ENCODE measurements at regions not wholly inside any gene's neighbourhood (a gene's known extent, or its start where the extent isn't known, plus 50 kb on each side); places are given as distances from the start of the nearest gene placed in this dataset.

- H4K20me1 ChIP-seq (ENCODE audit: insufficient read depth): no peaks in the 10 kb centered on the region
- no peaks in the 10 kb centered on the region for H3K27me3 ChIP-seq (ENCODE audit: insufficient read depth, low read depth)
- no peak overlapping the region for H3K4me3 ChIP-seq (IDR thresholded peaks at IDR 0.05; ENCODE audit: insufficient read depth, low read depth, low read length)
- H3K4me2 ChIP-seq: no peak overlapping the region
- no peaks in the 10 kb centered on the region for H3K79me2 ChIP-seq (ENCODE audit: insufficient read depth, low read depth)
- H3K9ac ChIP-seq: no peak overlapping the region
- no peak overlapping the region for H3K27ac ChIP-seq
- H3K4me1 ChIP-seq (ENCODE audit: low read depth, poor library complexity, severe bottlenecking): no peaks in the 10 kb centered on the region
- H2AFZ ChIP-seq (ENCODE audit: low read depth): no peak overlapping the region
- TF ChIP-seq CTCF (conservative IDR thresholded peaks at IDR 0.05; ENCODE audit: low read depth, low read length): no peak
- H3K36me3 ChIP-seq (ENCODE audit: insufficient read depth): no peaks in the 10 kb centered on the region
Observed at GRCh38 chr2:40642726-40643125, 190.8 kb upstream of the SLC8A1 start.

- no peak overlapping the region for H3K27ac ChIP-seq
- H3K4me3 ChIP-seq (IDR thresholded peaks at IDR 0.05; ENCODE audit: insufficient read depth, low read depth, low read length): no peak overlapping the region
- no peaks in the 10 kb centered on the region for H3K79me2 ChIP-seq (ENCODE audit: insufficient read depth, low read depth)
- no peaks in the 10 kb centered on the region for H4K20me1 ChIP-seq (ENCODE audit: insufficient read depth)
- H3K4me1 ChIP-seq (ENCODE audit: low read depth, poor library complexity, severe bottlenecking): no peaks in the 10 kb centered on the region
- H3K9ac ChIP-seq: no peak overlapping the region
- H2AFZ ChIP-seq (ENCODE audit: low read depth): no peak overlapping the region
- no peaks in the 10 kb centered on the region for H3K36me3 ChIP-seq (ENCODE audit: insufficient read depth)
- TF ChIP-seq CTCF (conservative IDR thresholded peaks at IDR 0.05; ENCODE audit: low read depth, low read length): no peak
- no peak overlapping the region for H3K4me2 ChIP-seq
- H3K27me3 ChIP-seq (ENCODE audit: insufficient read depth, low read depth): no peaks in the 10 kb centered on the region
Observed at GRCh38 chr2:40646642-40647041, 194.8 kb upstream of the SLC8A1 start.

GRCh38 chr2:40652155-40652554, 200.3 kb upstream of the SLC8A1 start:
- H2AFZ ChIP-seq (ENCODE audit: low read depth): no peak overlapping the region
- no peak overlapping the region for H3K4me2 ChIP-seq
- no peak for TF ChIP-seq CTCF (conservative IDR thresholded peaks at IDR 0.05; ENCODE audit: low read depth, low read length)
- no peaks in the 10 kb centered on the region for H3K79me2 ChIP-seq (ENCODE audit: insufficient read depth, low read depth)
- no peak overlapping the region for H3K27ac ChIP-seq
- no peaks in the 10 kb centered on the region for H3K4me1 ChIP-seq (ENCODE audit: low read depth, poor library complexity, severe bottlenecking)
- no peak overlapping the region for H3K9ac ChIP-seq
- H3K27me3 ChIP-seq (ENCODE audit: insufficient read depth, low read depth): no peaks in the 10 kb centered on the region
- no peak overlapping the region for H3K4me3 ChIP-seq (IDR thresholded peaks at IDR 0.05; ENCODE audit: insufficient read depth, low read depth, low read length)
- H3K36me3 ChIP-seq (ENCODE audit: insufficient read depth): no peaks in the 10 kb centered on the region
- H4K20me1 ChIP-seq (ENCODE audit: insufficient read depth): no peaks in the 10 kb centered on the region

- Histone ChIP-seq H3K36me3 (ENCODE audit: insufficient read depth) (no peaks in the 10 kb centered on the region), H3K79me2 (ENCODE audit: insufficient read depth, low read depth) (no peaks in the 10 kb centered on the region), H4K20me1 (ENCODE audit: insufficient read depth) (no peaks in the 10 kb centered on the region), H2AFZ (ENCODE audit: low read depth) (no peak overlapping the region), H3K4me3 (IDR thresholded peaks at IDR 0.05; ENCODE audit: insufficient read depth, low read depth, low read length) (no peak overlapping the region), H3K4me2 (no peak overlapping the region), H3K27ac (no peak overlapping the region), H3K4me1 (ENCODE audit: low read depth, poor library complexity, severe bottlenecking) (no peaks in the 10 kb centered on the region), H3K9ac (no peak overlapping the region), H3K27me3 (ENCODE audit: insufficient read depth, low read depth) (no peaks in the 10 kb centered on the region)
- no peak for TF ChIP-seq CTCF (conservative IDR thresholded peaks at IDR 0.05; ENCODE audit: low read depth, low read length)
Observed at GRCh38 chr2:40653829-40654228, 201.9 kb upstream of the SLC8A1 start.

- no peaks in the 10 kb centered on the region for H3K79me2 ChIP-seq (ENCODE audit: insufficient read depth, low read depth)
- H3K27me3 ChIP-seq (ENCODE audit: insufficient read depth, low read depth): no peaks in the 10 kb centered on the region
- H3K27ac ChIP-seq: no peak overlapping the region
- no peak overlapping the region for H2AFZ ChIP-seq (ENCODE audit: low read depth)
- H3K4me2 ChIP-seq: no peak overlapping the region
- H3K4me3 ChIP-seq (IDR thresholded peaks at IDR 0.05; ENCODE audit: insufficient read depth, low read depth, low read length): no peak overlapping the region
- no peak overlapping the region for H3K9ac ChIP-seq
- H4K20me1 ChIP-seq (ENCODE audit: insufficient read depth): no peaks in the 10 kb centered on the region
- no peak for TF ChIP-seq CTCF (conservative IDR thresholded peaks at IDR 0.05; ENCODE audit: low read depth, low read length)
- H3K36me3 ChIP-seq (ENCODE audit: insufficient read depth): no peaks in the 10 kb centered on the region
- H3K4me1 ChIP-seq (ENCODE audit: low read depth, poor library complexity, severe bottlenecking): no peaks in the 10 kb centered on the region
Observed at GRCh38 chr2:40654346-40654745, 202.5 kb upstream of the SLC8A1 start.
